Osteocyte (in vitro differentiated cells): ENCODE measurements at regions not wholly inside any gene's neighbourhood (a gene's known extent, or its start where the extent isn't known, plus 50 kb on each side); places are given as distances from the start of the nearest gene placed in this dataset.

Experiments used
- DNase-seq: peaks from one replicate; pipeline ENCODE4 v3.0.0; 2021; ENCODE audit warnings: mixed read lengths; ENCODE audit not compliant: unreplicated experiment; ENCODE audit errors: extremely low spot score
- H3K27ac Mint-ChIP-seq: one replicate; pipeline ENCODE4 v1.8.0; 2021; ENCODE audit warnings: mild to moderate bottlenecking, mixed read lengths; ENCODE audit not compliant: unreplicated experiment
- H3K27me3 Mint-ChIP-seq: one replicate; pipeline ENCODE4 v1.8.0; 2021; ENCODE audit warnings: mixed read lengths; ENCODE audit not compliant: unreplicated experiment
- H3K36me3 Mint-ChIP-seq: one replicate; pipeline ENCODE4 v1.8.0; 2021; ENCODE audit warnings: mixed read lengths; ENCODE audit not compliant: unreplicated experiment
- H3K4me1 Mint-ChIP-seq: one replicate; pipeline ENCODE4 v1.8.0; 2021; ENCODE audit warnings: mixed read lengths; ENCODE audit not compliant: unreplicated experiment
- H3K4me3 Mint-ChIP-seq: one replicate; pipeline ENCODE4 v1.8.0; 2021; ENCODE audit warnings: mild to moderate bottlenecking, moderate library complexity, mixed read lengths; ENCODE audit not compliant: unreplicated experiment
- H3K9me3 Mint-ChIP-seq: one replicate; pipeline ENCODE4 v1.8.0; 2021; ENCODE audit warnings: mixed read lengths; ENCODE audit not compliant: unreplicated experiment
- TF ChIP-seq, protein P1 (sequence below): fragments of 200-600 bp; sonication (generic); IDR thresholded peaks from 2 replicates; pipeline ENCODE4 v1.5.0; 2021; ENCODE audit warnings: antibody characterized with exemption, mild to moderate bottlenecking, moderate library complexity

DNA sequence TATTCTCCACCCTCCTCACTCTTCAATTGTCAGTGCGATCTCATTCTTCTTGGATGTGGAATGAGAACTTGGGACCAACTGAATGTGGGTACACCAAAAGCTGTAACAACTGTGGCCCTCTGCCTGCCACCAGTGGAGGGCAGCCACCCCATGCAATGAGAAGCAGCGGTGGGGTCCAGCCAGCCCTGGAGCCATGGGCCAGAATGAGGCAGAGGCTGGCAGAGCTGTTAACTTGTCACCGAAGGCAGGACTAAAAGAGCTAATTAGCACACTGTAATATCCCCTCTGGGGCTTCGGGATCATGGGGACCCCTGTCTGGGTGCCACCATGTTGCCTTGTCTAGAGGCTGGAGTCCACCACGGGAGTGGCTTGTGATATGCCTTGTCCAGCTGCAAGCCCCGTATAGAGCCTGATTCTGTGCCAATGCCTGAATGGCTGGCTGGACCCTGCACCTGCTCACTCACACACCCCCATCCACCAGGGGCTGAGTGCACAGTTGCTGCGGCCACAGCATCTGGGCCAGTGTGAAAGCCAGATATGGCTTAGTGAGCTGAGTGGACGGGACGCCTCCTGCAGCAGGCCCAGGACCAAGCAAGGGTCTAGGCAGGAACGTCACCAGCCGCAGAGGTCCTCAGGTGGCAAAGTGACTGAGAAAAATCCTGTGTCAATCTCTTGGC lies 680.5 kb downstream of the DSC3 start:
- peaks cover 3% of the 10 kb centered on the region for H3K27me3 Mint-ChIP-seq
- DNase-seq: no peak
- no peaks in the 10 kb centered on the region for H3K9me3 Mint-ChIP-seq
- TF ChIP-seq, protein P1, sequence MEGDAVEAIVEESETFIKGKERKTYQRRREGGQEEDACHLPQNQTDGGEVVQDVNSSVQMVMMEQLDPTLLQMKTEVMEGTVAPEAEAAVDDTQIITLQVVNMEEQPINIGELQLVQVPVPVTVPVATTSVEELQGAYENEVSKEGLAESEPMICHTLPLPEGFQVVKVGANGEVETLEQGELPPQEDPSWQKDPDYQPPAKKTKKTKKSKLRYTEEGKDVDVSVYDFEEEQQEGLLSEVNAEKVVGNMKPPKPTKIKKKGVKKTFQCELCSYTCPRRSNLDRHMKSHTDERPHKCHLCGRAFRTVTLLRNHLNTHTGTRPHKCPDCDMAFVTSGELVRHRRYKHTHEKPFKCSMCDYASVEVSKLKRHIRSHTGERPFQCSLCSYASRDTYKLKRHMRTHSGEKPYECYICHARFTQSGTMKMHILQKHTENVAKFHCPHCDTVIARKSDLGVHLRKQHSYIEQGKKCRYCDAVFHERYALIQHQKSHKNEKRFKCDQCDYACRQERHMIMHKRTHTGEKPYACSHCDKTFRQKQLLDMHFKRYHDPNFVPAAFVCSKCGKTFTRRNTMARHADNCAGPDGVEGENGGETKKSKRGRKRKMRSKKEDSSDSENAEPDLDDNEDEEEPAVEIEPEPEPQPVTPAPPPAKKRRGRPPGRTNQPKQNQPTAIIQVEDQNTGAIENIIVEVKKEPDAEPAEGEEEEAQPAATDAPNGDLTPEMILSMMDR: no peak
- H3K27ac Mint-ChIP-seq: no peak overlapping the region
- no peaks in the 10 kb centered on the region for H3K36me3 Mint-ChIP-seq
- H3K4me1 Mint-ChIP-seq: no peaks in the 10 kb centered on the region
- no peak overlapping the region for H3K4me3 Mint-ChIP-seq

GRCh38 chr18:30359521-30359920 lies 683.0 kb downstream of the DSC3 start:
- DNase-seq: no peak
- no peak overlapping the region for H3K27ac Mint-ChIP-seq
- H3K4me1 Mint-ChIP-seq: no peaks in the 10 kb centered on the region
- no peaks in the 10 kb centered on the region for H3K9me3 Mint-ChIP-seq
- H3K4me3 Mint-ChIP-seq: no peak overlapping the region
- H3K36me3 Mint-ChIP-seq: no peaks in the 10 kb centered on the region
- peaks cover 3% of the 10 kb centered on the region for H3K27me3 Mint-ChIP-seq
- TF ChIP-seq, protein P1: no peak

DNA sequence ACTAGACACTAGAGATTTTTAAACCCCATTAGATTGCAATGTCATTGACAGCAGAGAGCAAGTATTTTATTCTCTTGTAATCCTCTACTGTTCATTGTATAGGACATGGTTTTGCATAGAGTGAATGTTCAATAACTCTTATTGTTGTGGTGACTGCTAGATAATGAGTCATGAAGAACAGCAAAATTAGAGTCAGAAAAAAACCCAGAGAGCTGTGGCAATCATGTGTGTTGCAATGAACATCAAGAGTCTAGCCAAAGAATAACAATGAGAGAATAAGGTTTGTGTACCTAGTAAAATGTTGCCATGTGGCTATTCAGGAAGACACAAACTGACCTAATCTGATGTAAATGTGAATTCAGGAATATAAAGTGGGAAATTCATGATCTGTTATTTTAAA lies 684.0 kb downstream of the DSC3 start:
- Mint-ChIP-seq H3K27ac (no peak overlapping the region), H3K36me3 (no peaks in the 10 kb centered on the region), H3K27me3 (peaks cover 3% of the 10 kb centered on the region), H3K4me3 (no peak overlapping the region), H3K9me3 (no peaks in the 10 kb centered on the region), H3K4me1 (no peaks in the 10 kb centered on the region)
- TF ChIP-seq, protein P1: no peak
- no peak for DNase-seq

- no peak for DNase-seq
- Mint-ChIP-seq H3K27me3 (peaks cover under 1% of the 10 kb centered on the region), H3K4me1 (no peaks in the 10 kb centered on the region), H3K9me3 (no peaks in the 10 kb centered on the region), H3K27ac (no peak overlapping the region), H3K4me3 (no peak overlapping the region), H3K36me3 (no peaks in the 10 kb centered on the region)
- TF ChIP-seq, protein P1: no peak
Measured at GRCh38 chr18:30352551-30353168, 689.9 kb downstream of the DSC3 start.

DNA sequence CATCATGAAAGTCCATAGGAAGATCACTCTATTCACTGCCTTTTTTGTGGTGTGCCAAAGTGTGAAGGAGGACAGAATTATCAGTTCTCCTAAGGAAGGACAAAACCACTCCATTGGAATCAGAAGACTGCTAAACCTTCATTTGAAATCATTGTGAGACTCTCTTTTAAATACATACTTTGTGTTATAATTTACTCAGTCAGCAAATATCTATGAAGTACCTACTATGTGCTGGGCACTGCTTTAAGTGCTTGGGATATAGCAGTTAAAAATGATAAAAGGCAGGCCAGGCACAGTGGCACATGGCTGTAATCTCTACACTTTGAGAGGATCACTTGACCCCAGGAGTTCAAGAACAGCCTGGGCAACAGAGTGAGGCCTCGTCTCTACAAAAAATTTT lies 692.3 kb downstream of the DSC3 start:
- Mint-ChIP-seq H3K9me3 (no peaks in the 10 kb centered on the region), H3K4me3 (no peak overlapping the region), H3K27me3 (no peaks in the 10 kb centered on the region), H3K4me1 (no peaks in the 10 kb centered on the region), H3K27ac (no peak overlapping the region), H3K36me3 (no peaks in the 10 kb centered on the region)
- DNase-seq: no peak
- TF ChIP-seq, protein P1: no peak
